HT-29 (cell line): ENCODE measurements at regions not wholly inside any gene's neighbourhood (a gene's known extent, or its start where the extent isn't known, plus 50 kb on each side); places are given as distances from the start of the nearest gene placed in this dataset.
"Not testable (repeated sequence)": the region's sequence is repeated elsewhere in the genome, so short reads cannot be mapped to it uniquely, and the experiment has no call there.

Experiments
- DNase-seq: peaks from one replicate; pipeline ENCODE4 v3.0.0-alpha.2; 2015; ENCODE audit warnings: low spot score

GRCh38 chr3:135393898-135394525 is 571.5 kb upstream of the PPP2R3A start:
- no peak for DNase-seq

DNA sequence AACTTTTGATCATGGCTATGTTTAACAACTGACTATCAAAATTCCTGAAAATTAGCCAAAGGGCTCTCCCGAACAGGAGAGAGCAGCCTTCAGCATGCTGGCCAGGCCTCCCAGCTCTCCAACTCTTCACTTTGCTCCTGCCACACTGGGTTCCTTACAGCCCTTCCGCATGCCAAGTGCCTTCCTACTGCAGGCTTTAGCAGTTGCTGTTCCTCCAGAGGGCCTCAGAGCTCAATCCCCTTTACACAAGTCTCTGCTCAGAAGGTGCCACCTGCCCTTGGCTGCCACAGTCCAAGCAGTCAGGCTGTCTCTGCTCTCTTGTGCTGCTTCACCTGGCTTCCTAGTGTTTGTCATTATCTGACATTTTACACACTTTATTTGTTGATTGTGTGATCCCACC is 553.1 kb upstream of the PPP2R3A start:
- DNase-seq: peak; percentile 10

DNA sequence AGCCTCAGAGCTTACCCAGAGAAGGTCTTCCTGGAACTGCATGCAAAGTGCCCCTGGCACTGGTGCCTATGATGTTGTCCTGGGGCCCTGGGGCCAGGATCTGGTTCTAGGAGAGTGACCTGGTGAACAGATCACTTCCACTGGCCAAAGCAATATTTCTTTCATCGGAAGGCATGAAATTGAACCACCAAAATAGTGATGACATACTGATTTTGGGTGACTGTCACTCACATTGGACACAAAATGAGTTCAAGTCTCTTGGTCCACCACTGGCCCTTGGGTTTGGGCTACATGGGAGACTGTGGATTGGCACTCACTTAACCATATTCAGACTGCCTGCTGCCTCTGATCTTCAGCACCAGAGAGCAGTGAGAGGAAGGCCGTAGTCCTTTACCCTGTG is 549.3 kb upstream of the PPP2R3A start:
- no peak for DNase-seq

GRCh38 chr3:135419155-135419554 is 546.4 kb upstream of the PPP2R3A start:
- DNase-seq: no peak

GRCh38 chr3:135426508-135426907 is 539.0 kb upstream of the PPP2R3A start:
- no peak for DNase-seq

DNA sequence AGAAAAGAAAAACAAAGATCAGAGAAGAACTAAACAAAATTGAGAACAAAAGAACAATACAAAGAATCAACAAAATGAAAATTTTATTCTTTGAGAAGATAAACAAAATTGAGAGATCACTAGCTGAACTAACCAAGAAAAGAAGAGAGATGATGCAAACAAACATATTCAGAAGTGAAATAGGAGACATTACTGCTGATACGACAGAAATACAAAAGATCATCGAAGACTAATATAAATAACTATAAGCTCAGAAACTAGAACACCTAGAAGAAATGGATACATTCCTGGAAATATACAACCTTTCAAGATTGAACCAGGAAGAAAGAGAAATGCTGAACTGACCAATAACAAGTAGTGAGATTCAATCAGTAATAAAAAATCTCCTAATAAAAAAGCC is 533.1 kb upstream of the PPP2R3A start:
- DNase-seq: no peak

DNA sequence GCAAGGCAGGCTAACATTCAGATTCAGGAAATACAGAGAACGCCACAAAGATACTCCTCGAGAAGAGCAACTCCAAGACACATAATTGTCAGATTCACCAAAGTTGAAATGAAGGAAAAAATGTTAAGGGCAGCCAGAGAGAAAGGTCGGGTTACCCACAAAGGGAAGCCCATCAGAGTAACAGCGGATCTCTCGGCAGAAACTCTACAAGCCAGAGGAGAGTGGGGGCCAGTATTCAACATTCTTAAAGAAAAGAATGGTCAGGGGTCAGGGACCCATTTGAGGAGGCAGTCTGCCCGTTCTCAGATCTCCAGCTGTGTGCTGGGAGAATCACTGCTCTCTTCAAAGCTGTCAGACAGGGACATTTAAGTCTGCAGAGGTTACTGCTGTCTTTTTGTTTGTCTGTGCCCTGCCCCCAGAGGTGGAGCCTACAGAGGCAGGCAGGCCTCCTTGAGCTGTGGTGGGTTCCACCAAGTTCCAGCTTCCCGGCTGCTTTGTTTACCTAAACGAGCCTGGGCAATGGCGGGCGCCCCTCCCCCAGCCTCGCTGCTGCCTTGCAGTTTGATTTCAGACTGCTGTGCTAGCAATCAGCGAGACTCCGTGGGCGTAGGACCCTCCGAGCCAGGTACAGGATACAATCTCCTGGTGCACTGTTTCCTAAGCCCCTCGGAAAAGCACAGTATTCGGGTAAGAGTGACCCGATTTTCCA is 526.5 kb upstream of the PPP2R3A start:
- not testable (repeated sequence) for DNase-seq

GRCh38 chr3:135439632-135440031 is 525.9 kb upstream of the PPP2R3A start:
- DNase-seq: not testable (repeated sequence)

DNA sequence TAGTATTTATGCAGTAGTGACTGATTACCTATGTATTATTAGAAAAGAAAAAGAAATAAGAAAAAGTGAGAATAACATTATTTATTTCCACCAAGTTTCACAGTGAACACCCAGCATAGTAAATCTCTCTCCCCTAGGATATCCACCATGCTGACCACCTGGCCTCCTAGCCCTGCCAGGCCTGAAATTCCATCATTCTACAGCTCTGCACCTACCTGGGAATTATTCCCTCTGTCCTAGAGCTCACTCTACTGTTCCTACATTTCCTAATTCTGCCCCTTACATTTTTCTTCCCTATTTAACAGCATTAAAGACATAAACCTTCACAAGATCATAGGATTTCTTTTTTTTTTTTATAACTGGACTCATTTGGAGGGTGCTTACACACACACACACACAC is 525.3 kb upstream of the PPP2R3A start:
- DNase-seq: no peak

DNA sequence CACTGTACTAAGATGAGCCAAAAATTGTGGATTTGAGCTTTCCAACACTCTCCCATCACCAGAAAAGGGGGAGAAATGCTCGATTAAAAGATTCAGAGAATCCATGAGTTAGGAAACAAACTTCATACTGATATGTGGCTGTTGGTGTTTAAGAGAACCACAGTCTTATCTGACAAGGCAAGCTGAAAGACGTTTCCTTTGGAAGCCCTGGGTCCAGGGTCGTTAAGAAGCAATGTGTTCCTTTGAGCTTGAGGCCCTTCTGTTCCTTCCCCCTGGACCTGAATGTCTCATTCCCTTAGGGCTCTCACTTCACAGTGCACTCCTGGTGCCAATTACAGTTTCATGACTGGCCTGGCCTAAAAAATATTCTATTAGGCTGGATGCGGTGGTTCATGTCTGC is 524.8 kb upstream of the PPP2R3A start:
- no peak for DNase-seq

DNA sequence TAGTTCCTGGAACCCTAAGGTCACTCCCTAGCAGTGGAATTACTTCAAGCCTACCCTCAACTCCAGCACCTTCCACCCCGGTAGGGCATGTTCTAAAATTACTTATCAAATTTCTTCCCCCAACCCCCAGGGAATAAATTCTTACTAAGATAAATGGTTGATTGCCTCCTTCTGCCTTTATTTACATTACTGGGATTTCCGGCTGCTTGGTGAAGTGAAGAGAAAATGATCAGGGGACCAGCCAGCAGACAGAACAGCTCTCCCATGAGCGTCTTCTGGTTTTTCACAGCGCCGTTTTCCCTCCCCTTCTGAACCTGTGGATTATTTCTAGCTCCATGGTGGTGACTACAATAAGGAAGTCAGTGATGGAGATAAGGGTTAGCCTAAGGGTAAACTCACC is 521.5 kb upstream of the PPP2R3A start:
- DNase-seq: no peak

- DNase-seq: no peak
These were observed 518.0 kb upstream of the PPP2R3A start for GRCh38 chr3:135447483-135447882.

GRCh38 chr3:135448520-135448919 is 517.0 kb upstream of the PPP2R3A start:
- DNase-seq: no peak

DNA sequence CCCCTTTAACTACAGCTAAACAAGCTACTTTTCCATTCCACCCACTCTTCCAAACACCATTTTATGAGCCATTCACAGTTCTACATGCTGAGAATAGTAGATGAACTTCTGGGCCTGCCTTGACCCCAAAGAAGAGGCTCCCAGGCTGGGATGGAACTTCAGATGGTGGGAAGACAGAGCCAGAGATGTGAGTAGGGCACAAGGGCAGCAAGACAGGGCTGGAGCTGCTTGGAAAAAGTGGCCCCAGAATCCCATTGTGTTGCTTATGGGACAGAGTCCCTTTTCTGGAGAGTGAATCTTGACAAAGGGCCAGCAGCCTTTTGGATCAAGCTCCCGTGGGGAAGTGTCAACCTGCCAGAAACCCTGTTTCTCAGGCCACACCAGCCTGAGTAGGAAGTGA is 516.5 kb upstream of the PPP2R3A start:
- no peak for DNase-seq

- DNase-seq: no peak
These were observed 514.3 kb upstream of the PPP2R3A start for GRCh38 chr3:135451037-135451785.

GRCh38 chr3:135452881-135453280 is 512.6 kb upstream of the PPP2R3A start:
- no peak for DNase-seq

DNA sequence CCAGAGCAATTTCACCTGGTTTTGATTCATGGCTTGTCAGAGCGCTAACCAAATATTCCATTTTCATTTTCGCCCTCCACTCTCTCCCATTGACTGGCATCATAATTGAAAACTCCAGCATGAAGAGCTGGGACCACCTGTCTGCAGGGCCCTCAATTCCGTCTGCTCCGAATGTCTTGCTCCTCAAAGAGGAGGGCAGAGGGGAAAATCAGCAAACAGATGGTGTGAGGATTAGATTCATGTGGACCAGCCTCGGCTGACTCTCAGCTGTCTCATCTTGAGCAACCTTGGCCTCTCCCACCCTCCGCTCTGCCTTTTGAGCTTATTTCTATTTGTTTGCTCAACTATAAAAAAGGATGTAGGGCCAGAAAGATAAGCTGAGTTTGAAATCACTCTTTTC is 512.2 kb upstream of the PPP2R3A start:
- DNase-seq: no peak

- no peak for DNase-seq
These were observed 510.6 kb upstream of the PPP2R3A start for GRCh38 chr3:135454890-135455289.

- DNase-seq: no peak
These were observed 509.3 kb upstream of the PPP2R3A start for GRCh38 chr3:135456108-135456790.

DNA sequence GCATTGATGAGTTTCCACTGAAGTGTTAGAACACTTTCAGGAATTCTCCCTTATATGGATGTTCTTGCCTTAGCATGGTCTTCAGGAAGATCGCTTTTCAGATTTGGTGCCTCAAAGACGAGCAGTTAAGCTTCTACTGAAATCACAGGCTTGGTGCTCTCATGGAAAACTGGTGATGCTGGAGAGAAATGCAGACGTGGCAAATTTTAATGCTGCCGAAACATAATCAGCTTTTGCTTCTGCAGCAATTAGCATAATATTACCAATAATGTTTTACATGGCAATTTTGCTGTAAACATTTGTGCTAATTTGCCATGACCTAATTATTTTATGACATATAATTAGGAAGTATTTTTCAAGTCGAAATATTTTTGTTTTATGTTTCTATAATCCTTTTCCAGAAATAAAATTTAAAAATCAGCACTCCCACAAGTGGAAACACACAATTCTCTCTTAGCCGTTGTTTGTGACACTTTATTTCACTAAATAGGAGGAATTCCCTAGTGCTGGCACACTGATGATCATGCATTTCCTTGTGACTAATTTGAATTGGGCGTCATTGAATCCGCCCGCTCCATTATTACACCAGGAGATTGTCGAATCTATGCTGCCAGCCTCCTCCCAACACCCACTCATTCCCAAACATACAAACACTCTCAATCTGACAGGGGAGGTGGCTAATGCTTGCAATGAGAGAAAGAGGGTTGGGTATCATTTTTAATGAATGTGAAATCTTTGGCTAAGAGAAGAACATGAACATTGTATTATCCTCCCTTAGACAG is 506.8 kb upstream of the PPP2R3A start:
- no peak for DNase-seq

- no peak for DNase-seq
These were observed 505.3 kb upstream of the PPP2R3A start for GRCh38 chr3:135460273-135460672.
